Fibroblast of skin of left biceps (primary cell): ENCODE measurements at regions not wholly inside any gene's neighbourhood (a gene's known extent, or its start where the extent isn't known, plus 50 kb on each side); places are given as distances from the start of the nearest gene placed in this dataset.
"Not testable (repeated sequence)": the region's sequence is repeated elsewhere in the genome, so short reads cannot be mapped to it uniquely, and the experiment has no call there.

Source experiments
- DNase-seq, 2 experiments: peaks; one replicate each; pipeline ENCODE4 v3.0.0-alpha.2; 2013; ENCODE audit warnings: low read depth in 2 of 2

DNA sequence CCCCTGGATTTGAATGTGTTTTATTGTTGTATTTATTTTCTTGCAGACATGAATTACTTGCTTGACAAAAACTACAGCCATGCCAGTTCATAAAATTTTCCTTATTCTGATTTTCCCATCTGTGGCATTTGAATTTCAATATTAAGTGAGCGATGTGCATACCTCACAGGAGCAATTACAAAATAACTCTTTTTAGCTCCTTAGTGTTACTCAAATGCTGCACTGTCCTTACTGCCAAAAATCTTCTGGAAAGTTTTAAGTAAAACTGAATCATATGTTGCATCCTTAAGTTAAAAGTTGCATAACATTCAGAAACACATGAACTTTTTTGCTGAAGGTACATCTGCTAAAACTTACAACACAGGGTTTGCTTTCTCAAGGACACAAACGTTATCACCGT, 120.1 kb downstream of the OR4M2 start:
- DNase-seq: not testable (repeated sequence)

DNA sequence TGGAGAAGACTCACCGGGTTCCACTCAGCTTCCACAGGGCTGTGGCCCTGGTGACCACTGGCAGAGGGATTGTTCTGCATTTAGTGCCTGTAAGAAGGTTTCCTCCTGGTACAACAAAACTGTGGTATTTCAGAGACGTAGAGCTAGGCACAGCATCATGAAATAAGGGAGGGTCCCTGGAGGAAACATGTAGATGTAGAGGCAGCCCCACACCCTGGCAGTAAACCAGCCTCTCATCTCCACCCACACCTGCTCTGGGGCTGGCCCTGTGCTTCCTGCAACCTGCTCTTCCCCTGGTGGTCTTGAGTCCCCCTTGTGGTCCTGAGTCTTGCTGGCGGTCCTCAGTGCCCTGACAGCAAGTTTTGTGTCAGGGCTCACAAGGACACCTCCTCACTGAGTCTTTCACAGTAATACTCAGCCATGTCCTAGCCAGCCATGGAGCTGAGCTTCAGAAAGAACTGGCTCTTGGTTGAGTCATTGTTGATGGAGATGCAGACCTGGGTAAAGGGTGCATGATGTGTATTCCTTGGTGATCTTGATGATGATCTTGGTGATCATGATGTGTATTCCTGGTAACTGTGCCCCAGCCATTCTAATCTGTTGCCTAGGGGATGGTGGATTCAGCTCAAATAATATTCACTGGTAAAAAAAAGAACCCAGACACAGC, 121.8 kb downstream of the OR4M2 start:
- not testable (repeated sequence) for DNase-seq

DNA sequence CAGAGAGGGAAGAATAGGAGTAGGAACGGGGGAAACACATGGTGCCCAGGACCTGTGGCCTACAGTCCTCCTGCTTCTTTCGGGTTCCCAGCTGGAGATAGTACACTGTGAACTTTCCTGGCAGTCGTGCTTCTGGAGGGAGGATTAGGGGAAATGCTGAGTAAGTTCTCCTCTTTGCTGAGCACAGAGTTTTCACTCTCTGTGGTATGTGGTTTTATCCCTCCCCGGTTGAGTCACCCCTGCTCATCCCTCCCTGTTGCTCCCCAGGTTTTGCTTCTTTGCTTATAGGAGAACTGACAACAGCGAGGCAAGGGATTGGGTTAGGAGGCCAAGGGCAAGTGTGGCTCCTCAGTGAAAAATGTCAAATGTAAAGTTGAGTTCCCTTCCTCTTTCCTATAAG, 122.9 kb downstream of the OR4M2 start:
- DNase-seq: not testable (repeated sequence)

GRCh38 chr15:22209086-22209485, 128.8 kb downstream of the OR4M2 start:
- DNase-seq: not testable (repeated sequence)

DNA sequence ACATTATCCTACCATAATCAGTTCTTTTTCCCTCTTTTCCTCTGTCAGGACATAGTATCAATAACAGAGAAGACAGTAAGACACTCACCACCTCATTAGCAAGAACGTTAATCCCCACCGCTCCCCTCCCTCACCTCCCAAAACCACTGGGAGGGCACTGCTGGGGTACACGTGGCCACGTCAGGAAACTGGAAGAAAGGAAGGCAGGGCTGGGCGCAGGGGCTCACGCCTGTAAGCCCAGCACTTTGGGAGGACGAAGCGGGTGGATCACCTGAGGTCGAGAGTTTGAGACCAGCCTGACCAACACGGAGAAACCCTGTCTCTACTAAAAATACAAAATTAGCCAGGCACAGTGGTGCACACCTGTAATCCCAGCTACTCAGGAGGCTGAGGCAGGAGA, 142.3 kb downstream of the OR4M2 start:
- not testable (repeated sequence) for DNase-seq

DNA sequence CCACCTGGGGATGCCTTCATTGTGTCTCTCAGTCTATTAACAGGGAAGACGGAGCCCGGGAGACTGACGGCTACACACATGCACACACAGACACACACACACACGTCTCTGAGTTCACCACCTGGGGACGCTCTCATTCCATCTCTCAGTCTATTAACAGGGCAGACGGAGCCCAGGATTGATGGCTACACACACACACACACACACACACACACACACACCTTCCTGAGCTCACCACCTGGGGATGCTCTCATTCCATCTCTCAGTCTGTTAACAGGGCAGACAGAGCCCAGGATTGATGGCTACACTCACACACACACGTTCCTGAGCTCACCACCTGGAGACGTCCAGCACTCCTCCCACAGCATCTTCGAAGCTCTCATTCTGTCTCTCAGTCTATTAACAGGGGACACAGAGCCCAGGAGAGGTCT, 143.9 kb downstream of the OR4M2 start:
- DNase-seq: no peak

GRCh38 chr15:22224961-22225360, 144.6 kb downstream of the OR4M2 start:
- DNase-seq: not testable (repeated sequence)

DNA sequence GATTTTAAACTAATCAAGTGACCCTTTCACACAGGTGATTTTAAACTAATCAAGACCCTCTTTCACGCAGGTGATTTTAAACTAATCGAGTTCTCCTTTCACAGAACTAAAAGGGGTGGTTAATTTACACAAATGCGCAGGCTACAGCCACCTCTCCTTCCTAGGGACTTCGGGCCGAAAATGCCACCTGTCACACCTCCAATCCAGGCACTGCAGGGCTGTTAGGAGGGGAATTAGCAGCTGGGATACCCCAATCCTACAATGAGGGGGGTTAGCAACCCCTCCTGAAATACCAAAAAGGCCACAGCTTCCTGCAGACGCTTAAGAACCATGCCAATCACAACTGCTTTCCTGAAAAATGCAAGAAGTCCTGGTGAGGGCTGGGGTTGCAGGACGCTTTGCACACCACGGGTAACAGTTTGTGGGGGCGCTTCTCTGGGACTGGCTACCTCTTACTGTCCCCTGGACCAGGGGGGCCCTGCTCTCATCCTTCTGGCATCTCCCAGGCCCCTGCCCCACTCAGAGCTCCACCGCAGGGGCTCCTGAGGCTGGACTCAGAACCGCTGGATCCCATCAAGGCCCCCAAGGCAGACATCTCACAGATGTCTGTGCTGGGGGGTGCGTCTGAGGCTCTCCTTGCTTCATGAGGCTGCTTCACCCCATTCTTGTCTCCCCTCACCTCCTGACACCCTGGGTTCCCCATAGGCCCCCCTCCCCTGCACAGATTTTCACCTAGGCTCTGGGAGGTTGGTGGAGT, 145.9 kb downstream of the OR4M2 start:
- DNase-seq: no peak

GRCh38 chr15:22227411-22228100, 147.2 kb downstream of the OR4M2 start:
- no peak for DNase-seq

DNA sequence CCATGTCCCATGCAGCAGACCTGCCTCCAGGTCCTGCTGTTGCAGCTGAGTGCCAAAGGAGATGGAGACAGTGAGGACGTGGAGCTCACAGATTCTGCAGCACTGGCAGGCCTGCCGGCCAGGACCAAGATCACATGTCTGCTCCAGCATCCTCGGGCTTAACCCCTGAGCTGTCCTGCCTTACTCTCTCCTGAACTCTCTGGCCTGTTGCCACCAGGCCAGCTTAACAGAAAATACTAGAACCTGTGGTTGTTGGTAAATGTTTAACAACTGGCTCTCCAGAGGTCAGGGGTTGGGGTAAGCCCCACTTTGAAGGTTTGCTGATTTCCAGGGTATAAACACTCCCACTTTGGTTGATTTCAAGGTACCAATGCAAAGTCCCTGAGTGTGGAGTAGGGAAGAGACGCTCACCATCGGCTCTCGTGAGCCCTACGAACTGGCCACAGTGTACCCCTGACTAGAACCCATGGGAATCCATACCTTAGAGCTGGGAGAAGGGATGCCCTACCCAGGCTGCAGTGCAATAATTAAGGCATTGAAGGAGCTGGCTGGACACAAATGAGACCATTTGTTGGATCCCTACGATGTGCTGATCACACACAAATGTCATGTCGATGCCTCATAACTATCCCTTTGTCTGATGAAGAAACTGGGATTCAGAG, 147.9 kb downstream of the OR4M2 start:
- no peak for DNase-seq

DNA sequence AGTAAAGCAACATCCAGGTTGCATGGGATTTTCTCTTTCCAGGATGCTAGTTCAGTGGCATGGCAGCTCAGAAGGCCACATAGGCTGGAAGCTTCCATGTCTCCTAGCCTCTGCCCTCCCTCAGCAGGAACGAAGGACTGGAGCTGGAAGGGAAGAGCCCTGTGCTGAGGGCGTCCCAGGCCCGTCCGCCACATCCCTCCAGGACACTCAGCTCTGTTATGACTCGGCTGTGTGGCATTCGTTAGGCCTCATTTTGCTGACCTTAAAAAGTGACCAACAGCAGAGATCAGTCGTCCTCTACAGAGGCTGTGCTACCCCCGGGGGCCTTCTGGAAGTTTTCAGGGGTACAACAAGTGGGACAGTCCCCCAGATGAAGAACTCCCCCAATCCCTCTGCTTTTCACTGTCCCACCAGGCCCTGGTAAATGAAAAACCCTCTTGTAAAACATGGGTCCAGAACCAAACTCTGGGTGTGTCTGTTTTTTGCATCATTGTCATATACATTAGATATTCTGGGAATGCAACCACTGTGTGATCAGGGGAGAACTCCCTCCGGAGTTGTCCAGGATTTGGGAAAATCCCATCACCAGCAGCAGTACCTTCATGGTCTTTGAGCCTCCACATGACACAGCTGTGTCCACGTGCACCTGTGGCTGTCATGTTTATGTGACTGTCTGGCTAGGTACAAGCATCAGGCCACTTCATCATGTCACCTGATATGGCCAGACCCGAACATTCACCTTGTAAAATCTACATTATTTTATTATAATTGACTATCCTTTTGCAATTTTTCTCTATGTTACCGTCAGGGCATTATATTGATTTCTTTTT, 149.9 kb downstream of the OR4M2 start:
- DNase-seq: no peak

- DNase-seq: no peak
These were observed 151.3 kb downstream of the OR4M2 start for GRCh38 chr15:22231603-22232002.

- DNase-seq: no peak
These were observed 152.3 kb downstream of the OR4M2 start for GRCh38 chr15:22232675-22233074.

DNA sequence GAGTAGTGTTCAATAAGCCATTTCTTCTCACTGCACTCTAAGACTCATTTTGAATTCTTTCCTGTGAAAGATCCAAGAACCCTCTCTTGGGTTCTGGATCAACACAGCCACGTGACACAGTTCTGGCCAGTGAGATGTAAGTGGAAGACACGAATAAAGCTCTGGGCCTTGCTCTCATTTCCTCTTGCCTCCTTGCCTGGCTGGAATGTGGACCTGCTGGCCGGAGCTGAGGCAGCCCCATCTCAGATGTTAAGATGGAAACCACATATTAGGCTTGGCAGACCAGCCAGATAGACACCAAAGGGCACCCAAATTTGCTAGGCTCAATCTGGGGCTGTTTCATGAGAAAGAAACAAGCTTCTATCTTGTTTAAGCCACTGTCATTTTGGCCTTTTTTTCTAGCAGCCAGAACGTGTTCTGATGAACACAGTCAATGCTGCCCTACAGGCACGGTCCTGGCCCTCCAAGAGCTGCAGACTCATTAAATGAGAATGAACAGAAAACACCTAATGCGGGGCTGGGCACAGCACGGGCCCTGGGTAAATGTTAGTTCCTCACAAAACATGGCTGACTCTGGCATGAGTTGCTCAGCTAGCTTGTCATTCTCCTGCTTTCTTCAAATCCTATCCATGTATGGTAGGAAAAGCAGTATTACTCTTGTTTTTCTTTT, 155.1 kb downstream of the OR4M2 start:
- DNase-seq: not testable (repeated sequence)

DNA sequence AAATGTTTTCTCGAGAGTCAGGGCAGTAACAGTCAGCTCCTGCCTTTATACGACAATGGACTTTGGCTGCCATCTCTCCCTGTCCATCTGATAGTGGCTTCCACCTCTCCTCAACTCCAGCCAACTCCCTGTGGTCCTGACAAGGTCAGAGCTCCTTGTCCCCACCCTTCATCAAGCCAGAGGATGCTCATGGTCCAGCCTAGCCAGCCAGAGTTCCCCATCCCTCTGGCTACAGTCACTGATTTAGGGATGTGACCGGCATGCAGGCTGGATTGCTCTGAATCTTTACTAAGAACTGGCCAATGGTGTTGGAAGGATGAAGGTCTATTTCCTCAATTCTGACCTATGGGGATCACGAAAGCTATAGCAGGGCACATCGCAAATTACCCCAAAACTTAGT, 156.1 kb downstream of the OR4M2 start:
- DNase-seq: no peak

DNA sequence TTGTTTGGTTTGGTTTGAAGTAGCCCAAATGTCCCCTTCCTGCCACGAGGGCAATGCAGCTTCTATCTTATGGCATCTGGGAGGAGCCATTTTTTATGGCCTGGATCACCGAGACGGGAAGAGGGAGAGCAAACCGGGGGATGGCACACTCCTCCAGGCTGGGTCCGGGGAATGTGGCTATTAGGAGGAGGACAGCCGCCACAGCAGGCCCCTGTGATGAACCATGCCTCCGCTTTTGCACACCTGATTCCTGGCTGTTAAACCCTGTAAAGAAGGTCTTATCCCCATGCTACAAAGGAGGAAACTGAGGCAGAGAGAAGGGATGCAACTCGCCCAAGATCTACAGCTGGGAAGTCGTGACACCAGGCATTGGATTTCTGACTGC, 157.6 kb downstream of the OR4M2 start:
- DNase-seq: no peak

- DNase-seq: not testable (repeated sequence)
These were observed 158.1 kb downstream of the OR4M2 start for GRCh38 chr15:22238276-22238958.

DNA sequence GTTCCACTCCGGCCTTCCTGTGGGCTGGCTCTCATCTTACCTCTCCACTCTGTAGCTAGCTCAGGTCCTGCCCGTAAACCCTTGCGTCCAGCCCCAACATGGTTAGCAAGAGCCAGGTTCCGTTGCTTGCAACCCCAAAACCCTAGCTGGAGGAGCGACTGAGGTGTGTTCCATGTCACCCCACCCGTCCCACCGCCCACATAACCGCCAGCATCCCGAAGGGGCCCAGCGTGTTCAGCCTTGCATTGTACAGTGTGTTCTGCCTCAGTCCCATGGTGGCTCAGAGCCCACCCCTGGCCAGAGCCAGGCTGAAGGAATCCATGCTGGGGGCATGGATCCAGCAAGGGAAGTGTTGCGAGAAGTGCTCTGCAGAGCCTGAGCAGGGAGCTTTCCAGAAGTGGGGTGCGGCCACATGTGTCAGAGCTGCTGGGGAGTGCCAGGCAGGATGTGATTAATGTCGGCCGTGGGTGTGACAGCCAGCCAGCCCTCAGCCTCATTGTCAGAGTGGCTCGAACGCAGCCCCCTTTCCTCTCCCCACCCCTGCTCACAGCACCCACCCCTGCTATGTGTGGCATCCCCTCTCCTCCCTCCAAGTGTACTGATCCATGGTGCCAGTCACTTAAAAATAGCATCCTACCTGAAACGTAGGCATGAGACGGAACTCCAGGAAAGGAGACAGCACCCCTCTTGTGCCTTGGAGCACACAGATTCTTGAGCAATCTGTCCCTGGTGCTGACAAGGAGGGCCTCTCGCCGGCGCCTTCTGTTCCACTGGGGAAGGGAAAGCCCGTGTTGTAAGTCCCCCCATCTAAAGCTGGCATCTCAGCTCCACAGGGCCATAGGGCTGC, 158.9 kb downstream of the OR4M2 start:
- not testable (repeated sequence) for DNase-seq

DNA sequence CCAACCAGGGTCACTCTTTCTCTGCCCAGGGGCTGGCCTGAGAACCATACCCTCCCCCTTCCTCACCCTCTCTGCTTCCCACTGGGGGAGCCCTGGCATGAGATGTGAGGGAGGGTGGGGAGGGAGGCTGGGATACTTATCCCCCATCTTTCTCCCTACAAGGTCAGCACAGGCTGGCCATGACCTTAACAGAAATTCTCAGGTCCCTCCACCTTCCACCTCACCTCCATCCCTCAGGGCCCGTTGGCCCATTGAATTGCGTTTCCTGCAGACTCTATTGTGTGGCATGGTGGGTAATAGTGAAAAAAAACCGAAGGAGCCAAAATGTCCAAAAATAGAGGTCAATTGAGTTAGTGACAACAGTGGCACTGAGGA, 159.5 kb downstream of the OR4M2 start:
- DNase-seq: no peak
